ENCODE measurements at regions not wholly inside any gene's neighbourhood (a gene's known extent, or its start where the extent isn't known, plus 50 kb on each side); places are given as distances from the start of the nearest gene placed in this dataset.

DNA sequence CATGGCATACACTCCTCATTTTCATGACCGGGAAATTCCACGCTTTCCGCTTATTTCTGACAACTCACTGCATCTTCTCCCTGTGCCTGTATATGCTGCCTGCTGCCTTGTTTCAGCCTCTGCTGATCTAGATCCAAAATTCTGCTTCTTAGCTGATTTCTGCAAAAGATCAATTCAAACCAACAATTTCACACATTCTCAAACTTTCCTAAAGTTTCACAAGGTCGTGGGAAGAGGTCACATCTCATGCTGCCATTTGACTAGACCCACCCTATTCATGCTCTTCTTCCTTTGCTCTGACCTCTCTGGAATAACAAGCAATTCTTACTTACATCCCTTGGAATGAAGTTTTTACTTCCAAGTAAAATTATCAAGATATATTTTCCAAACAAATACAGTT is 84.5 kb downstream of the TMEM167A start:
- TF ChIP-seq, protein P1, sequence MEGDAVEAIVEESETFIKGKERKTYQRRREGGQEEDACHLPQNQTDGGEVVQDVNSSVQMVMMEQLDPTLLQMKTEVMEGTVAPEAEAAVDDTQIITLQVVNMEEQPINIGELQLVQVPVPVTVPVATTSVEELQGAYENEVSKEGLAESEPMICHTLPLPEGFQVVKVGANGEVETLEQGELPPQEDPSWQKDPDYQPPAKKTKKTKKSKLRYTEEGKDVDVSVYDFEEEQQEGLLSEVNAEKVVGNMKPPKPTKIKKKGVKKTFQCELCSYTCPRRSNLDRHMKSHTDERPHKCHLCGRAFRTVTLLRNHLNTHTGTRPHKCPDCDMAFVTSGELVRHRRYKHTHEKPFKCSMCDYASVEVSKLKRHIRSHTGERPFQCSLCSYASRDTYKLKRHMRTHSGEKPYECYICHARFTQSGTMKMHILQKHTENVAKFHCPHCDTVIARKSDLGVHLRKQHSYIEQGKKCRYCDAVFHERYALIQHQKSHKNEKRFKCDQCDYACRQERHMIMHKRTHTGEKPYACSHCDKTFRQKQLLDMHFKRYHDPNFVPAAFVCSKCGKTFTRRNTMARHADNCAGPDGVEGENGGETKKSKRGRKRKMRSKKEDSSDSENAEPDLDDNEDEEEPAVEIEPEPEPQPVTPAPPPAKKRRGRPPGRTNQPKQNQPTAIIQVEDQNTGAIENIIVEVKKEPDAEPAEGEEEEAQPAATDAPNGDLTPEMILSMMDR (IDR thresholded peaks at IDR 0.05; ENCODE audit: borderline replicate concordance, extremely low read depth, low read length, poor library complexity, severe bottlenecking), result no peak
- TF ChIP-seq EZH2 (IDR thresholded peaks at IDR 0.05; ENCODE audit: borderline replicate concordance, low read depth, low read length, severe bottlenecking), result no peak

All from DND-41 (cell line).